IPS-20b (cell line): ENCODE measurements at regions not wholly inside any gene's neighbourhood (a gene's known extent, or its start where the extent isn't known, plus 50 kb on each side); places are given as distances from the start of the nearest gene placed in this dataset.

Experiments
- H3K27ac ChIP-seq: one replicate; pipeline ENCODE4 v1.5.1; 2013; ENCODE audit warnings: low read length
- H3K27me3 ChIP-seq: 2 replicates; pipeline ENCODE4 v1.6.1; 2013; ENCODE audit warnings: mild to moderate bottlenecking, low read length, inconsistent platforms; ENCODE audit not compliant: insufficient read depth
- H3K36me3 ChIP-seq: 2 replicates; pipeline ENCODE4 v1.6.1; 2013; ENCODE audit warnings: low read depth, mild to moderate bottlenecking, inconsistent platforms, low read length, moderate library complexity; ENCODE audit not compliant: insufficient read depth
- H3K4me1 ChIP-seq: 2 replicates; pipeline ENCODE4 v1.6.1; 2013; ENCODE audit warnings: mild to moderate bottlenecking, control low read depth, inconsistent platforms, low read length, moderate library complexity; ENCODE audit not compliant: insufficient read depth
- H3K4me3 ChIP-seq: 2 replicates; pipeline ENCODE4 v1.5.1; 2013; ENCODE audit warnings: mild to moderate bottlenecking, low read length, inconsistent platforms
- H3K9ac ChIP-seq: 2 replicates; pipeline ENCODE4 v1.6.1; 2013; ENCODE audit warnings: low read depth, mild to moderate bottlenecking, inconsistent platforms, low read length, moderate library complexity
- H3K9me3 ChIP-seq: 2 replicates; pipeline ENCODE4 v1.6.1; 2013; ENCODE audit warnings: mild to moderate bottlenecking, low read depth, low read length, inconsistent platforms; ENCODE audit not compliant: insufficient read depth

- no peaks in the 10 kb centered on the region for H3K27me3 ChIP-seq
- no peaks in the 10 kb centered on the region for H3K36me3 ChIP-seq
- H3K9me3 ChIP-seq, result peaks cover 7% of the 10 kb centered on the region
- no peak overlapping the region for H3K4me3 ChIP-seq
- no peak overlapping the region for H3K9ac ChIP-seq
- H3K4me1 ChIP-seq, result no peaks in the 10 kb centered on the region
- no peak overlapping the region for H3K27ac ChIP-seq
Observed at GRCh38 chr18:22668496-22668895, 250.8 kb upstream of the CTAGE1 start.

GRCh38 chr18:22670914-22671313 lies 253.2 kb upstream of the CTAGE1 start:
- Histone ChIP-seq H3K4me1 (no peaks in the 10 kb centered on the region), H3K9me3 (no peaks in the 10 kb centered on the region), H3K27ac (no peak overlapping the region), H3K4me3 (no peak overlapping the region), H3K27me3 (no peaks in the 10 kb centered on the region), H3K9ac (no peak overlapping the region), H3K36me3 (no peaks in the 10 kb centered on the region)

- Histone ChIP-seq H3K4me1 (no peaks in the 10 kb centered on the region), H3K9ac (no peak overlapping the region), H3K36me3 (no peaks in the 10 kb centered on the region), H3K27me3 (no peaks in the 10 kb centered on the region), H3K9me3 (no peaks in the 10 kb centered on the region), H3K27ac (no peak overlapping the region), H3K4me3 (no peak overlapping the region)
Observed at GRCh38 chr18:22673182-22673862, 255.6 kb upstream of the CTAGE1 start.

GRCh38 chr18:22674272-22674671 lies 256.6 kb upstream of the CTAGE1 start:
- Histone ChIP-seq H3K4me3 (no peak overlapping the region), H3K9me3 (no peaks in the 10 kb centered on the region), H3K27ac (no peak overlapping the region), H3K9ac (no peak overlapping the region), H3K36me3 (no peaks in the 10 kb centered on the region), H3K27me3 (no peaks in the 10 kb centered on the region), H3K4me1 (no peaks in the 10 kb centered on the region)

- no peaks in the 10 kb centered on the region for H3K27me3 ChIP-seq
- no peaks in the 10 kb centered on the region for H3K36me3 ChIP-seq
- H3K4me1 ChIP-seq, result no peaks in the 10 kb centered on the region
- no peak overlapping the region for H3K27ac ChIP-seq
- H3K9me3 ChIP-seq, result no peaks in the 10 kb centered on the region
- no peak overlapping the region for H3K4me3 ChIP-seq
- no peak overlapping the region for H3K9ac ChIP-seq
Observed at GRCh38 chr18:22675006-22675405, 257.3 kb upstream of the CTAGE1 start.

- Histone ChIP-seq H3K27me3 (no peaks in the 10 kb centered on the region), H3K9ac (no peak overlapping the region), H3K27ac (no peak overlapping the region), H3K36me3 (no peaks in the 10 kb centered on the region), H3K4me1 (no peaks in the 10 kb centered on the region), H3K9me3 (no peaks in the 10 kb centered on the region), H3K4me3 (no peak overlapping the region)
Observed at GRCh38 chr18:22676423-22676822, 256.7 kb upstream of the RBBP8 start.

GRCh38 chr18:22678486-22678885 lies 254.6 kb upstream of the RBBP8 start:
- no peaks in the 10 kb centered on the region for H3K36me3 ChIP-seq
- no peaks in the 10 kb centered on the region for H3K4me1 ChIP-seq
- no peaks in the 10 kb centered on the region for H3K9me3 ChIP-seq
- H3K27me3 ChIP-seq, result no peaks in the 10 kb centered on the region
- H3K9ac ChIP-seq, result no peak overlapping the region
- no peak overlapping the region for H3K27ac ChIP-seq
- H3K4me3 ChIP-seq, result no peak overlapping the region

GRCh38 chr18:22680944-22681343 lies 252.2 kb upstream of the RBBP8 start:
- Histone ChIP-seq H3K9ac (no peak overlapping the region), H3K27ac (no peak overlapping the region), H3K4me3 (no peak overlapping the region), H3K36me3 (no peaks in the 10 kb centered on the region), H3K9me3 (no peaks in the 10 kb centered on the region), H3K27me3 (no peaks in the 10 kb centered on the region), H3K4me1 (no peaks in the 10 kb centered on the region)

GRCh38 chr18:22681908-22682307 lies 251.2 kb upstream of the RBBP8 start:
- no peaks in the 10 kb centered on the region for H3K36me3 ChIP-seq

GRCh38 chr18:22682720-22683119 lies 250.4 kb upstream of the RBBP8 start:
- Histone ChIP-seq H3K9ac (no peak overlapping the region), H3K4me1 (no peaks in the 10 kb centered on the region), H3K36me3 (no peaks in the 10 kb centered on the region), H3K4me3 (no peak overlapping the region), H3K9me3 (peaks cover 11% of the 10 kb centered on the region), H3K27ac (no peak overlapping the region), H3K27me3 (no peaks in the 10 kb centered on the region)

More at GRCh38 chr18:22681908-22682307, 251.2 kb upstream of the RBBP8 start:
- H3K4me1 ChIP-seq, result no peaks in the 10 kb centered on the region
- no peaks in the 10 kb centered on the region for H3K27me3 ChIP-seq
- H3K9me3 ChIP-seq, result peaks cover 3% of the 10 kb centered on the region; the same call in 1 of the 2 replicates
- no peak overlapping the region for H3K9ac ChIP-seq
- no peak overlapping the region for H3K27ac ChIP-seq
- no peak overlapping the region for H3K4me3 ChIP-seq

GRCh38 chr18:22683196-22683676 lies 249.9 kb upstream of the RBBP8 start:
- no peaks in the 10 kb centered on the region for H3K4me1 ChIP-seq
- no peaks in the 10 kb centered on the region for H3K27me3 ChIP-seq
- H3K9me3 ChIP-seq, result peaks cover 16% of the 10 kb centered on the region
- H3K4me3 ChIP-seq, result no peak overlapping the region
- no peaks in the 10 kb centered on the region for H3K36me3 ChIP-seq
- H3K27ac ChIP-seq, result no peak overlapping the region
- H3K9ac ChIP-seq, result no peak overlapping the region

GRCh38 chr18:22683786-22684185 lies 249.3 kb upstream of the RBBP8 start:
- Histone ChIP-seq H3K36me3 (no peaks in the 10 kb centered on the region), H3K4me3 (no peak overlapping the region), H3K9ac (no peak overlapping the region), H3K27me3 (no peaks in the 10 kb centered on the region), H3K4me1 (no peaks in the 10 kb centered on the region), H3K9me3 (peaks cover 21% of the 10 kb centered on the region), H3K27ac (no peak overlapping the region)
